ENCODE measurements at regions not wholly inside any gene's neighbourhood (a gene's known extent, or its start where the extent isn't known, plus 50 kb on each side); places are given as distances from the start of the nearest gene placed in this dataset.

GRCh38 chr2:2823061-2823753 lies 492.1 kb upstream of the MYT1L start:
- TF ChIP-seq, protein P1, sequence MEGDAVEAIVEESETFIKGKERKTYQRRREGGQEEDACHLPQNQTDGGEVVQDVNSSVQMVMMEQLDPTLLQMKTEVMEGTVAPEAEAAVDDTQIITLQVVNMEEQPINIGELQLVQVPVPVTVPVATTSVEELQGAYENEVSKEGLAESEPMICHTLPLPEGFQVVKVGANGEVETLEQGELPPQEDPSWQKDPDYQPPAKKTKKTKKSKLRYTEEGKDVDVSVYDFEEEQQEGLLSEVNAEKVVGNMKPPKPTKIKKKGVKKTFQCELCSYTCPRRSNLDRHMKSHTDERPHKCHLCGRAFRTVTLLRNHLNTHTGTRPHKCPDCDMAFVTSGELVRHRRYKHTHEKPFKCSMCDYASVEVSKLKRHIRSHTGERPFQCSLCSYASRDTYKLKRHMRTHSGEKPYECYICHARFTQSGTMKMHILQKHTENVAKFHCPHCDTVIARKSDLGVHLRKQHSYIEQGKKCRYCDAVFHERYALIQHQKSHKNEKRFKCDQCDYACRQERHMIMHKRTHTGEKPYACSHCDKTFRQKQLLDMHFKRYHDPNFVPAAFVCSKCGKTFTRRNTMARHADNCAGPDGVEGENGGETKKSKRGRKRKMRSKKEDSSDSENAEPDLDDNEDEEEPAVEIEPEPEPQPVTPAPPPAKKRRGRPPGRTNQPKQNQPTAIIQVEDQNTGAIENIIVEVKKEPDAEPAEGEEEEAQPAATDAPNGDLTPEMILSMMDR (IDR thresholded peaks at IDR 0.05; ENCODE audit: low read depth, low read length, poor library complexity, severe bottlenecking): no peak
- TF ChIP-seq EZH2phosphoT487 (IDR thresholded peaks at IDR 0.05; ENCODE audit: borderline replicate concordance, low read length): no peak

Measured in DOHH2 (cell line).